HG03039 (cell line): ENCODE measurements at regions not wholly inside any gene's neighbourhood (a gene's known extent, or its start where the extent isn't known, plus 50 kb on each side); places are given as distances from the start of the nearest gene placed in this dataset.

Experiments used
- ATAC-seq: cut with Tn5 transposase; IDR thresholded peaks from one replicate; pipeline ENCODE4 v1.9.1; 2021; ENCODE audit warnings: mild to moderate bottlenecking, moderate library complexity; ENCODE audit not compliant: unreplicated experiment

GRCh38 chr17:72487731-72488494, 367.1 kb downstream of the SOX9 start:
- ATAC-seq = no peak

GRCh38 chr17:72488555-72489271, 367.9 kb downstream of the SOX9 start:
- no peak for ATAC-seq

- no peak for ATAC-seq
Measured at GRCh38 chr17:72489272-72489641, 368.4 kb downstream of the SOX9 start.

- ATAC-seq = no peak
Measured at GRCh38 chr17:72491102-72491501, 370.3 kb downstream of the SOX9 start.

GRCh38 chr17:72492494-72492893, 371.7 kb downstream of the SOX9 start:
- no peak for ATAC-seq

GRCh38 chr17:72492941-72493340, 372.1 kb downstream of the SOX9 start:
- no peak for ATAC-seq

- ATAC-seq = no peak
Measured at GRCh38 chr17:72494566-72494965, 373.7 kb downstream of the SOX9 start.

- no peak for ATAC-seq
Measured at GRCh38 chr17:72496461-72496860, 375.6 kb downstream of the SOX9 start.

GRCh38 chr17:72497915-72498314, 377.1 kb downstream of the SOX9 start:
- ATAC-seq = no peak

- no peak for ATAC-seq
Measured at GRCh38 chr17:72498364-72499210, 377.8 kb downstream of the SOX9 start.

- ATAC-seq = no peak
Measured at GRCh38 chr17:72501404-72502370, 380.9 kb downstream of the SOX9 start.

GRCh38 chr17:72502371-72503341, 381.8 kb downstream of the SOX9 start:
- no peak for ATAC-seq

- no peak for ATAC-seq
Measured at GRCh38 chr17:72503556-72503955, 382.7 kb downstream of the SOX9 start.

- ATAC-seq = no peak
Measured at GRCh38 chr17:72504783-72505182, 384.0 kb downstream of the SOX9 start.

GRCh38 chr17:72506773-72507172, 386.0 kb downstream of the SOX9 start:
- no peak for ATAC-seq

- ATAC-seq = no peak
Measured at GRCh38 chr17:72507370-72507769, 386.6 kb downstream of the SOX9 start.

- ATAC-seq = peak; percentile 39
Measured at GRCh38 chr17:72510351-72511016, 389.7 kb downstream of the SOX9 start.

- ATAC-seq = no peak
Measured at GRCh38 chr17:72511242-72511641, 390.4 kb downstream of the SOX9 start.

GRCh38 chr17:72511874-72512273, 391.1 kb downstream of the SOX9 start:
- no peak for ATAC-seq
